HepG2 (cell line): ENCODE measurements at regions not wholly inside any gene's neighbourhood (a gene's known extent, or its start where the extent isn't known, plus 50 kb on each side); places are given as distances from the start of the nearest gene placed in this dataset.

Experiments used
- EHMT2 ChIP-seq: fragments of 200-600 bp; sonication (generic); IDR thresholded peaks from 2 replicates; pipeline ENCODE4 v1.7.0; 2017; ENCODE audit warnings: antibody characterized with exemption, low read depth, low read length, borderline replicate concordance
- FOSL1 ChIP-seq: sonication (generic); formaldehyde crosslinking; IDR thresholded peaks from 2 replicates; pipeline ENCODE4 v1.9.0; 2021; ENCODE audit warnings: missing genetic modification reagents, borderline replicate concordance
- JARID2 ChIP-seq: sonication (generic); formaldehyde crosslinking; IDR thresholded peaks from 2 replicates; pipeline ENCODE4 v1.8.1; 2023; ENCODE audit warnings: missing genetic modification reagents, inconsistent platforms; ENCODE audit not compliant: insufficient replicate concordance
- MEIS2 ChIP-seq: sonication (generic); formaldehyde crosslinking; IDR thresholded peaks from 2 replicates; pipeline ENCODE4 v1.9.0; 2021; ENCODE audit warnings: mild to moderate bottlenecking, missing genetic modification reagents
- TFAP4 ChIP-seq: sonication (generic); IDR thresholded peaks from 2 replicates; pipeline ENCODE4 v1.6.1; 2016; ENCODE audit warnings: low read depth, borderline replicate concordance
- ZFY ChIP-seq: sonication (generic); formaldehyde crosslinking; IDR thresholded peaks from 2 replicates; pipeline ENCODE4 v1.4.0; 2020; ENCODE audit warnings: missing genetic modification reagents
- ZNF44 ChIP-seq: sonication (generic); formaldehyde crosslinking; IDR thresholded peaks from 2 replicates; pipeline ENCODE4 v1.5.1; 2020; ENCODE audit warnings: mild to moderate bottlenecking, missing genetic modification reagents
- ZSCAN29 ChIP-seq: sonication (generic); formaldehyde crosslinking; conservative IDR thresholded peaks from 2 replicates; pipeline ENCODE4 v1.4.0; 2020; ENCODE audit warnings: mild to moderate bottlenecking, missing genetic modification reagents
- TF ChIP-seq, protein P1 (sequence below): sonication (generic); formaldehyde crosslinking; IDR thresholded peaks from 2 replicates; pipeline ENCODE4 v1.5.1; 2020; ENCODE audit warnings: mild to moderate bottlenecking, missing genetic modification reagents, borderline replicate concordance
- TF ChIP-seq, protein P2 (sequence below): sonication (generic); formaldehyde crosslinking; IDR thresholded peaks from 2 replicates; pipeline ENCODE4 v1.5.0; 2020; ENCODE audit warnings: mild to moderate bottlenecking, missing genetic modification reagents, moderate library complexity

- TF ChIP-seq, protein P1, sequence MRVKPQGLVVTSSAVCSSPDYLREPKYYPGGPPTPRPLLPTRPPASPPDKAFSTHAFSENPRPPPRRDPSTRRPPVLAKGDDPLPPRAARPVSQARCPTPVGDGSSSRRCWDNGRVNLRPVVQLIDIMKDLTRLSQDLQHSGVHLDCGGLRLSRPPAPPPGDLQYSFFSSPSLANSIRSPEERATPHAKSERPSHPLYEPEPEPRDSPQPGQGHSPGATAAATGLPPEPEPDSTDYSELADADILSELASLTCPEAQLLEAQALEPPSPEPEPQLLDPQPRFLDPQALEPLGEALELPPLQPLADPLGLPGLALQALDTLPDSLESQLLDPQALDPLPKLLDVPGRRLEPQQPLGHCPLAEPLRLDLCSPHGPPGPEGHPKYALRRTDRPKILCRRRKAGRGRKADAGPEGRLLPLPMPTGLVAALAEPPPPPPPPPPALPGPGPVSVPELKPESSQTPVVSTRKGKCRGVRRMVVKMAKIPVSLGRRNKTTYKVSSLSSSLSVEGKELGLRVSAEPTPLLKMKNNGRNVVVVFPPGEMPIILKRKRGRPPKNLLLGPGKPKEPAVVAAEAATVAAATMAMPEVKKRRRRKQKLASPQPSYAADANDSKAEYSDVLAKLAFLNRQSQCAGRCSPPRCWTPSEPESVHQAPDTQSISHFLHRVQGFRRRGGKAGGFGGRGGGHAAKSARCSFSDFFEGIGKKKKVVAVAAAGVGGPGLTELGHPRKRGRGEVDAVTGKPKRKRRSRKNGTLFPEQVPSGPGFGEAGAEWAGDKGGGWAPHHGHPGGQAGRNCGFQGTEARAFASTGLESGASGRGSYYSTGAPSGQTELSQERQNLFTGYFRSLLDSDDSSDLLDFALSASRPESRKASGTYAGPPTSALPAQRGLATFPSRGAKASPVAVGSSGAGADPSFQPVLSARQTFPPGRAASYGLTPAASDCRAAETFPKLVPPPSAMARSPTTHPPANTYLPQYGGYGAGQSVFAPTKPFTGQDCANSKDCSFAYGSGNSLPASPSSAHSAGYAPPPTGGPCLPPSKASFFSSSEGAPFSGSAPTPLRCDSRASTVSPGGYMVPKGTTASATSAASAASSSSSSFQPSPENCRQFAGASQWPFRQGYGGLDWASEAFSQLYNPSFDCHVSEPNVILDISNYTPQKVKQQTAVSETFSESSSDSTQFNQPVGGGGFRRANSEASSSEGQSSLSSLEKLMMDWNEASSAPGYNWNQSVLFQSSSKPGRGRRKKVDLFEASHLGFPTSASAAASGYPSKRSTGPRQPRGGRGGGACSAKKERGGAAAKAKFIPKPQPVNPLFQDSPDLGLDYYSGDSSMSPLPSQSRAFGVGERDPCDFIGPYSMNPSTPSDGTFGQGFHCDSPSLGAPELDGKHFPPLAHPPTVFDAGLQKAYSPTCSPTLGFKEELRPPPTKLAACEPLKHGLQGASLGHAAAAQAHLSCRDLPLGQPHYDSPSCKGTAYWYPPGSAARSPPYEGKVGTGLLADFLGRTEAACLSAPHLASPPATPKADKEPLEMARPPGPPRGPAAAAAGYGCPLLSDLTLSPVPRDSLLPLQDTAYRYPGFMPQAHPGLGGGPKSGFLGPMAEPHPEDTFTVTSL (CRISPR knock-in tag) = no peak
- TF ChIP-seq ZSCAN29 (CRISPR knock-in tag) (no peak), JARID2 (CRISPR knock-in tag) (no peak), FOSL1 (no peak), TFAP4 (no peak), MEIS2 (no peak), EHMT2 (no peak), ZFY (CRISPR knock-in tag) (no peak), ZNF44 (CRISPR knock-in tag) (no peak)
- TF ChIP-seq, protein P2, sequence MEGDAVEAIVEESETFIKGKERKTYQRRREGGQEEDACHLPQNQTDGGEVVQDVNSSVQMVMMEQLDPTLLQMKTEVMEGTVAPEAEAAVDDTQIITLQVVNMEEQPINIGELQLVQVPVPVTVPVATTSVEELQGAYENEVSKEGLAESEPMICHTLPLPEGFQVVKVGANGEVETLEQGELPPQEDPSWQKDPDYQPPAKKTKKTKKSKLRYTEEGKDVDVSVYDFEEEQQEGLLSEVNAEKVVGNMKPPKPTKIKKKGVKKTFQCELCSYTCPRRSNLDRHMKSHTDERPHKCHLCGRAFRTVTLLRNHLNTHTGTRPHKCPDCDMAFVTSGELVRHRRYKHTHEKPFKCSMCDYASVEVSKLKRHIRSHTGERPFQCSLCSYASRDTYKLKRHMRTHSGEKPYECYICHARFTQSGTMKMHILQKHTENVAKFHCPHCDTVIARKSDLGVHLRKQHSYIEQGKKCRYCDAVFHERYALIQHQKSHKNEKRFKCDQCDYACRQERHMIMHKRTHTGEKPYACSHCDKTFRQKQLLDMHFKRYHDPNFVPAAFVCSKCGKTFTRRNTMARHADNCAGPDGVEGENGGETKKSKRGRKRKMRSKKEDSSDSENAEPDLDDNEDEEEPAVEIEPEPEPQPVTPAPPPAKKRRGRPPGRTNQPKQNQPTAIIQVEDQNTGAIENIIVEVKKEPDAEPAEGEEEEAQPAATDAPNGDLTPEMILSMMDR (CRISPR knock-in tag) = no peak
These were observed 387.5 kb downstream of the RPS24 start for GRCh38 chr10:78420946-78421735.
